ENCODE measurements at regions not wholly inside any gene's neighbourhood (a gene's known extent, or its start where the extent isn't known, plus 50 kb on each side); places are given as distances from the start of the nearest gene placed in this dataset.

DNA sequence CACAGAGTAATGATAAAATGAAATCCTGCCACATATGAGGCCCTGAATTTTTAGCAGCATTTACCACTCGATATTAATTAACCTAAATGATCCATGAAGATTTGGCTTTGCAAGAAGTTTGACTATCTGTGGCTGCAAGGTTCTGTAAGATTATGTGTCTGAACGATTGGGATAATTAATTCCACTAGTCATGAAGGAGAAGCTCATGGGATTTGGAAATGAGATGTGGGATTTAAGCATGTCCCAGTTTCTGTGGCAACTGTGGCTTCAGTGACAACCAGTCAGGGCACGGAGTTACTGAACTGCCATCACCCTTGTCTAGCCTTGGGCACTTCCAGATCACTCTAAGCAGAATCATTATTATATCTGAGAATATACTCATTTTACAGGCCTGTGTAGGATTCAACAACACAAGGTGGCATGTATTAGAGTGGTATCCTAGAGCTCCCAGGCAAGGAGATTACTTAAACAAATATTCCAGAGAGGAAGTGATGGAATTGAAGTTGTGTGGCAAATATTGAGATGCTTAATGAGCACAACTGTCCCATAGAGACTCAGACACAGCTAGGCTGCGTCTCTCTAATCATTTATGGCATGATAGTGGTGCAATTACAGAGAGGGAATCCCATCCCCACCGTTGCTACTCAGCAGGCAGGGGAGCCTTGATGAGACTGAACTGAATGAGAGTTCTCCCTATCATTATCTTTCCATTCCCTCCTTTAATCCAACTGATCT lies 205.0 kb upstream of the KRR1 start:
- no peak for DNase-seq

DNA sequence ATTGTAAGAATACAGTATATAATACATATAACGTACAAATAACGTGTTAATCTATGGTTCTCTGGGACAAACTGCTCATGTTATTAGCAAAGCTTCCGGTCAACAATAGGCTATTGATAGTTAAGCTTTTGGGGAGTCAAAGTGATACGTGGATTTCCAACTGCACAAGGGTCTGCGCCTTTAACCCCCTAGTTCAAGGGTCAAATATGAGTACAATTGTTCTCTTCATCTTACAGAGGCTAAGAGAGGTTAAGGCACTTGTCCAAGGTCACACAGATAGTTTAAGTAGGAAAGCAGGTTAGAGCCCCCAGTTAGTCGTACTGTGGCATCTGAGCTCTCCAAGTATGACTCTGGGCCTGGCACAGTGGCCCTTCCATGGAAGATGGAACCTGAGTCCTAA lies 204.3 kb upstream of the KRR1 start:
- no peak for DNase-seq

DNA sequence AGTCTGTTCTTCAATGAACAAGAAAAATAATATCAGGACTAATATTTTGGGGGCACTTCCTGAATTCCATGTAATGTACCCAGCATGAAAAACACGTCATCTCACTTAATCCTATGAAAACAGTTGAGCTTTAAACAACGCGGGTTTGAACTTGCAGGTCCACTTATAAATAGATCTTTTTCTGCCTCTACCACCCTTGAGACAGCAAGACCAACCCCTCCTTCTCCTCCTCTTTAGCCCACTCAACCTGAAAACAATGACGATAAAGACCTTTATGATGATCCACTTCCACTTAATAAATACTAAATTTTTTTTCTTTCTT lies 203.9 kb upstream of the KRR1 start:
- no peak for DNase-seq

GRCh38 chr12:75714462-75715322 lies 203.3 kb upstream of the KRR1 start:
- DNase-seq: no peak

DNA sequence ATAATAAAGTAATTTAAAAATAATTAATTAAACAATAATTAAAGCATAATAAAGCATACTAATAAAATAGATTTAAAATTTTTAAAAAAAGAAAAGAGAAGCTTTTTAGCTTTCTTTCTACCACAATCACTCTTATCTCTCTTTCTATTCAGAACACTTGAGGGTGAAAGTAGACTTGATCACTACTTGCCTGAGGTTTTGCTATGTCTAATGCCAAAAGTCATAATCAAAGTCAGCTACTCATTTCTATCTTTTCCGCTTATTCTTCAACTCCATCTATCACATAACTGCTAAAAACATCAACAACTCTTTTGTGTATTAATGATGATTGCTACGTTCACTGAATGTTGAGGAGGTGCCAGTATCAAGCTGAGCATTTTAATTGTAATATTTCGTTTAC lies 202.0 kb upstream of the KRR1 start:
- no peak for DNase-seq

DNA sequence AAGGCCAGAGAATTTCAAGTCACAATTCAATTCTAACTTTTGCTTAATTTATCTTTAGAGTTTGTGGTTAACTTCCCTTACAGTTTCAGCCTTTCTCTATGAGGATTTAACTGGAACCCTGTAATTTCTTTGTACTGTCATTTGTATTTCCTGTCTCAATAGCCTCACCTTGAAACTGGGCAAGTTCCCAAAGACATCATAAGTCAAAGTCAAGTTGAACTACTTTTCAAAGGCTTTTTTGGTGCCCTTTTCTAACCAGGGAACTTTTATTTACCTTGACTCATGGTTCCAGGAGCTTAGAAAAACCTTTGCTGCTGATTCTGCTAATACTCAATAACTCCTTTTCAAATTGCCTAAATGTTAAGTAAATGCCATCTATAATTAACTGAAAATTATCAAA lies 200.8 kb upstream of the KRR1 start:
- no peak for DNase-seq

- no peak for DNase-seq
These were observed 199.9 kb upstream of the KRR1 start for GRCh38 chr12:75711271-75711670.

DNA sequence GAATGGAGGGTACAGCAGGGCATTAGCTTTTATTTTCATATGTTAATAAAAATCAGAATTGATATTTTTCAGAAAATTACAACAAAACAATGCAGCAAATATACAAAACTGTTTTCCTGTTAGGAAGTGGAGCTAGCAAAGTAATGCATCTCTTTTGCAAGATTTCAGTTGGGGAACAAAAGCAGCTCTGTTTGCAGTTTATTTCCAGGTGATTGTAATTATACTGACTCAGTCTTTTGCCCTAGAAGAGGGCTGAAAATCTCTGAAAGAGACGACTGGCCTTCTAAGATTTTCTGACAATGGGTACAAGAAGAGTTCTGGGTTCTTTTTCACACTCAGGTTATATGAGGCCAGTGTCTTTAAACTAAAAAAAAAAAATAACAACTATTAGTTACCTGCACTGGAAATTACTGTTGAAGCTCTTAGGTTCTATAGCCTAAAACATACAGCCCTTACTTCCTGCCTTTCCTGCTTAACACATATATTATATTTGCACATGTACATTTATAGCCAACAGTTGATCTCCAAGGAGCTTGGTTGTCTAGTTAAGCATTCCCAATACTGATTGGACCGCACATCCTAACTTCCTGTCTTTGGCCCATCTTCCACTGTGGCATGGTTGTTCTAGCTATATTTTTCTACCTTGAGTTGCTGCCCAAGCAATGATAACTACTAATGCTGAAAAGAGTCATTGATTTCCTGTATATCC lies 199.1 kb upstream of the KRR1 start:
- DNase-seq: no peak

- no peak for DNase-seq
These were observed 198.1 kb upstream of the KRR1 start for GRCh38 chr12:75709503-75709902.

DNA sequence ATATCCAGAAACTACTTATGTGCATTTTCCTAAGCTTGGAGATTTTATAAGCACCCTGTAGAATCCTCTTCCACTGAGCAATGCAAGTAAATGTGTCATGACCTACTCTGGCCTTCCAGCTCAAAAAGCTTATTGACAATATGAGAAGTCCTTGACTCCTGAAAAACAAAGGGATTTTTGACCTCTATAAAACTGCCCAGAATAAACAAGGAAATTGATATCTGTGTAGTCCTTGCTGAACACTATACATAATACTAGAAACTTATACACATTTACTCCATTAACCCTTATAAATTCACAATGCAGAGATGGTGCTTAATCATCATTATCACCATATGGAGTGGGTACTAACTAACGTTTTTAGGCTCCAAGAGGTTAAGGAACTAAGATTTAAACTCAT lies 197.4 kb upstream of the KRR1 start:
- DNase-seq: no peak

DNA sequence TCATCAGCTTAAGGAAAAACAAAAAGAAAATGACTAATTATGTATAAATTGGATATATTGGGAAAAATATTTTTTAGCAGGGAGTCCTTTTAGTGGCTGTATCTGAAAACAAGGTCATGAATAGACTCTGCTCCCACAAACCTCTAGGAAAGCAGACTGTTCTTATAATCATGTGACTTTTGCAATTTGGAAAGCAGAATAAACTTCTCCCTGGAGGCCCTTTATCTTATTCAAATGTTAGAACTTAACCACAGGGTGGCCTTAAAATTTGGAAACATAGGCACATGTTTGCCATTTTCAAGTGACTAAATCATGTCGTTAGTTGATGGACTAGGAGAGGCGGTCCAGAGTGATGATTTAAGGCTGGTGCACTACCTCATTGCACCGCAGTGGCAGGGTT lies 196.6 kb upstream of the KRR1 start:
- no peak for DNase-seq

GRCh38 chr12:75706786-75707605 lies 195.6 kb upstream of the KRR1 start:
- DNase-seq: peak; percentile 40 to 54

DNA sequence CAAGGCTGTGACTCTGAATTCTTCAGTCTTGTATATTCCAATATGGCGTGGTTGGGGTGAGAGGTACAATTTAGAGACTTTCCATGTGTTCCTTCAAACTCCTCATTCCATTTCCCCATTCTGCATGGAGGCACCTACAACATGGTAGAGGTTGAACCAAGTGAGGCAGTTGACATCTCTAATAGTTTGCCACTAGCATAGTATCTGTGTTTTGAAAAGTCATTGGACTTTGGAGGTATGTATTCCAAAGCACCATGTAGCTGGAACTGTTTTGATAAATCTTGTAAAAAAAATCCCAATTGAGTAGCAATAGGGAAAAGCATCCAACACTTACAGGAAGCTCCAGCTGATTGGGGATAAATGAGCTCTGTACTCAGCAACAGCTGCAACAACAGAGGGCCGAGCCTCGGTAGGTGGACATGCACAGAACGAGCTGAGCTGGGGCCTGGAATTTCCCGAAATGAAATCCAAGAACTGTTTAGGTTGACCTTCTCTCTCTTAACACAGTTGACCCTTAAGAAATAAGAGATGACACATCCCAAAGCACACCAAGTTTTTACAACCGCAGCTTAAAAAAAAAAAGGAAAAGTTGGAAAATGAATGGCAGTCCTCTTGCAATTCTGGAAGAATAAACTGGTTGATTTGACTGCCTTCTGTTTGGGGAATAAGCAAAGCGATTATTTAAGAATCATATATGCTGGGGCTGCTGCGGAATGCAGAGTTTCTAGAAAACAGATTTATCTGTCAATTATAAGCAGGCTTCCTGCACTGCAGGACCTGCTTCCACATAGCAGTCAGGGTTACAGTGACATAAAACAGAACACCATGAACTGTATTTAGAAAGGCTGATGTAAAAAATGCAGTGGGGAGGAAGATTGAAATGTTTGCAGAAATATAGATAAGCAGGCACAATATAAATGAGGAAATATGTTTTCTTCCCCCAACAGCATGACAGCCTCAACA lies 194.6 kb upstream of the KRR1 start:
- no peak for DNase-seq

GRCh38 chr12:75704664-75705063 lies 193.3 kb upstream of the KRR1 start:
- no peak for DNase-seq

GRCh38 chr12:75704208-75704607 lies 192.8 kb upstream of the KRR1 start:
- DNase-seq: no peak

DNA sequence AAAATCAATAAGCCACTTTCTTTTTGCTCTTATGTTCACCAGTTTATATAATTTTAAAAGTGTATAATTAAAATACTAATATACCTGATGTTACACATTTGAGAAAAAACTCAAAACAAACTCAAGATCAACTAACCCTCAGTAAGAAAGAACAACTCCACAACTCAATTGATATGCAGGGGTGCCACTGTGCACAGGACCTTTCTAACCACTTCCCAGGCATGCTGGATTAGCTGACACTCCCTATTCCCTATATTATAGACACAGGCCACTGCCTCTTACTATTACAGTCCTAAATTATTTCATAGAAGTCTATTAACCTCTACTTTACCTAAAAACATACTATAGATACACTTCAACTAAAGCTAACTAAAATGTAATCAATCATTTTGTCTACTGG lies 191.7 kb upstream of the KRR1 start:
- no peak for DNase-seq

- no peak for DNase-seq
These were observed 191.2 kb upstream of the KRR1 start for GRCh38 chr12:75702477-75703093.

DNA sequence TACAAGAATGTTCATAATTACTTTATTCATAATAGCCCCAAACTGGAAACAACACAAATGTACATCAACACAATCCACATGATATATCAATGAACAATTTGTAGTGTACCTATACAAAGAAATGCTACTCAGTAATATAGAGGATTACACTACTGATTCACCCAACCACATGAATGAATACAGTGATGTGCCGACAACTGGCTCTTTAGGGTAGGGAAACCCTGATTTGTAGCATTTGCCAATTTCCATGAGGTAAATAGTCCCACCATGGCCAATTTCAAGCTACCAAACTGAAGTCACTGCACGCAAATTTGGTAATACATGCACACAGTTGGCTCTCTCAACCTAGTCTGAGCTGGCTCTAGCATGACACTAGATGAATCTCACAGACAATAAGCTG lies 190.4 kb upstream of the KRR1 start:
- DNase-seq: no peak

DNA sequence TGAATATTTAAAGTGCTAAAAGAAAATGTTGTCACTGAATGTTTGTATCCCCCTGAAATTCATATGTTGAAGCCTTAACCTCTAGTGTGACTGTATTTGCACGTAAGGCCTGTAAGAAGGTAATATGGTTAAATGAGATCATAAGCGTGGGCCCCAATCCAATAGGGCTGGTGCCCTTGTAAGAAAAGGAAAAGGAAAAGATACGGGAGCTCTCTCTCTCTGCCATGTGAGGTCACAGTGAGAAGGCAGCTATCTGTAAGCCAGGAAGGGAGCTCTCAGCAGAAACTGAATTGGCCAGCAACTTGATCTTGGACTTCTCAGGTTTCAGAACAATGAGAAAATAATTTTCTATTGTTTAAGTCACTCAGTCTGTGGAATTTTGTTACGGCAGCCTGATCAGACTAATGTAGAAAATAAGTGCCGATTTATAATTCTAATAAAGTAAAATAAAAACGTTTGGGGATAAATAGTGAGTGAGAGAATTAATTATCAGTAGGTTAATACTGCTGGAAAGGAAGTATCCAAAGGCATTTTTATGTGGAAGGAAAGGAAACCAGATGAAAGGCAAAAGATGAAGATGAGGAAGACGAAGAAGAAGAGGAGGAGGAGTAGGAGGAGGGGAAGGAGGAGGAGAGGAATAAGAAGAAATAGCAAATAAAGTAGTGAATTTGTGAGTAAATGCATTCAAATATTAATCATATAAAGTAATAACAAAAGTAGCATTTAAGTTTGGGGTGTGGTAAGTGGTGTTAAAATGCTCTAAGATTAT lies 188.5 kb upstream of the KRR1 start:
- DNase-seq: no peak

DNA sequence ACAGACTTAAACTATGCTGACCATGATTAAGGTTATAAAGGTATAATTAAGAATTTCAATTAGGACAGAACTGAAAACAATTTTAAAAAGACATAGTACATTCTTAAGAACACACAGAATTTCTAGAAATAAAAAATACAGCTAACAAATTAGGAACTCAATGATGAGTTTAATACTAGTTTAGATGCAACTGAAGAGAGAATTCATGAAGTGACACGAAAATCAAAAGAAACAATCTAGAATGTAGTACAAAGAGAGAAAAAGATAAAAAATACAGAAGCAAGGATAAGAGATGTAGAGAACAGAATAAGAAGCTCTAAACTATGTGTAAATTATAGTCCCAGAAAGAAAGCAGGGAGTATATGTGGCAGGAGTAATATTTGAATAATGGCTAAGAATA lies 187.8 kb upstream of the KRR1 start:
- no peak for DNase-seq

- DNase-seq: no peak
These were observed 186.6 kb upstream of the KRR1 start for GRCh38 chr12:75698052-75698451.

All from inflammatory macrophage treated with lipopolysaccharide for 1 hour (primary cell).